Nephron (organoid): ENCODE measurements at regions not wholly inside any gene's neighbourhood (a gene's known extent, or its start where the extent isn't known, plus 50 kb on each side); places are given as distances from the start of the nearest gene placed in this dataset.

Experiments
- H3K27ac Mint-ChIP-seq, 3 experiments: 2 replicates each; pipeline ENCODE4 v1.8.0; 2020; ENCODE audit warnings: mixed read lengths in 3 of 3, mild to moderate bottlenecking in 2 of 3, moderate library complexity in 1 of 3
- H3K27me3 Mint-ChIP-seq: 2 replicates; pipeline ENCODE4 v1.8.0; 2021; ENCODE audit warnings: low read depth, mild to moderate bottlenecking, moderate library complexity, mixed read lengths
- H3K36me3 Mint-ChIP-seq: 2 replicates; pipeline ENCODE4 v1.8.0; 2020; ENCODE audit warnings: low read depth, mixed read lengths
- H3K4me1 Mint-ChIP-seq: 2 replicates; pipeline ENCODE4 v1.8.0; 2020; ENCODE audit warnings: mixed read lengths
- H3K4me3 Mint-ChIP-seq, 3 experiments: 2 replicates each; pipeline ENCODE4 v1.8.0; 2020; ENCODE audit warnings: mild to moderate bottlenecking in 3 of 3, mixed read lengths in 3 of 3, moderate library complexity in 2 of 3
- H3K9me3 Mint-ChIP-seq: 2 replicates; pipeline ENCODE4 v1.8.0; 2020; ENCODE audit warnings: mixed read lengths
- CTCF ChIP-seq, 3 experiments: fragments of 200-600 bp; sonication (generic); IDR thresholded peaks; one replicate each; pipeline ENCODE4 v1.5.0; 2021; ENCODE audit warnings: antibody characterized with exemption in 3 of 3; ENCODE audit not compliant: unreplicated experiment in 3 of 3

- no peaks in the 10 kb centered on the region for H3K36me3 Mint-ChIP-seq
- no peak overlapping the region for H3K4me3 Mint-ChIP-seq
- no peak overlapping the region for H3K27ac Mint-ChIP-seq
These were observed 72.9 kb downstream of the NPY start for GRCh38 chr7:24356718-24357386.

GRCh38 chr7:24361001-24361400 lies 77.0 kb downstream of the NPY start:
- H3K9me3 Mint-ChIP-seq: no peaks in the 10 kb centered on the region
- no peak for TF ChIP-seq CTCF (IDR thresholded peaks at IDR 0.05; ENCODE audit: unreplicated experiment in 3 of 3)
- no peak overlapping the region for H3K27ac Mint-ChIP-seq
- no peak overlapping the region for H3K4me3 Mint-ChIP-seq
- no peaks in the 10 kb centered on the region for H3K36me3 Mint-ChIP-seq
- H3K4me1 Mint-ChIP-seq: peaks cover 8% of the 10 kb centered on the region
- no peaks in the 10 kb centered on the region for H3K27me3 Mint-ChIP-seq

More at GRCh38 chr7:24356718-24357386, 72.9 kb downstream of the NPY start:
- peaks cover 11% of the 10 kb centered on the region for H3K9me3 Mint-ChIP-seq
- TF ChIP-seq CTCF (IDR thresholded peaks at IDR 0.05; ENCODE audit: unreplicated experiment in 3 of 3): no peak
- H3K27me3 Mint-ChIP-seq: no peaks in the 10 kb centered on the region
- H3K4me1 Mint-ChIP-seq: no peaks in the 10 kb centered on the region

- no peak overlapping the region for H3K4me3 Mint-ChIP-seq
- no peak overlapping the region for H3K27ac Mint-ChIP-seq
- no peaks in the 10 kb centered on the region for H3K36me3 Mint-ChIP-seq
- peaks cover 18% of the 10 kb centered on the region for H3K4me1 Mint-ChIP-seq
- TF ChIP-seq CTCF (IDR thresholded peaks at IDR 0.05; ENCODE audit: unreplicated experiment in 3 of 3): no peak
- no peaks in the 10 kb centered on the region for H3K9me3 Mint-ChIP-seq
- H3K27me3 Mint-ChIP-seq: no peaks in the 10 kb centered on the region
These were observed 81.6 kb downstream of the NPY start for GRCh38 chr7:24365606-24366005.

GRCh38 chr7:24366876-24367275 lies 82.9 kb downstream of the NPY start:
- Mint-ChIP-seq H3K4me3 (no peak overlapping the region), H3K36me3 (no peaks in the 10 kb centered on the region), H3K27me3 (no peaks in the 10 kb centered on the region), H3K27ac (peak overlapping the region; percentile 4 to 30 (median 13)), H3K9me3 (no peaks in the 10 kb centered on the region), H3K4me1 (peaks cover 18% of the 10 kb centered on the region)
- no peak for TF ChIP-seq CTCF (IDR thresholded peaks at IDR 0.05; ENCODE audit: unreplicated experiment in 3 of 3)

- Mint-ChIP-seq H3K27ac (no peak overlapping the region), H3K4me3 (no peak overlapping the region), H3K4me1 (peaks cover 24% of the 10 kb centered on the region), H3K36me3 (no peaks in the 10 kb centered on the region), H3K9me3 (no peaks in the 10 kb centered on the region), H3K27me3 (no peaks in the 10 kb centered on the region)
- no peak for TF ChIP-seq CTCF (IDR thresholded peaks at IDR 0.05; ENCODE audit: unreplicated experiment in 3 of 3)
These were observed 84.2 kb downstream of the NPY start for GRCh38 chr7:24368161-24368560.

- Mint-ChIP-seq H3K4me3 (no peak overlapping the region), H3K9me3 (no peaks in the 10 kb centered on the region), H3K27ac (no peak overlapping the region), H3K36me3 (no peaks in the 10 kb centered on the region), H3K4me1 (peaks cover 21% of the 10 kb centered on the region), H3K27me3 (no peaks in the 10 kb centered on the region)
- no peak for TF ChIP-seq CTCF (IDR thresholded peaks at IDR 0.05; ENCODE audit: unreplicated experiment in 3 of 3)
These were observed 86.6 kb downstream of the NPY start for GRCh38 chr7:24370541-24370940.
